HG03064 (cell line): ENCODE measurements at regions not wholly inside any gene's neighbourhood (a gene's known extent, or its start where the extent isn't known, plus 50 kb on each side); places are given as distances from the start of the nearest gene placed in this dataset.

ENCODE experiments used
- ATAC-seq: cut with Tn5 transposase; IDR thresholded peaks from one replicate; pipeline ENCODE4 v1.9.1; 2021; ENCODE audit warnings: low read depth; ENCODE audit not compliant: unreplicated experiment

- ATAC-seq: no peak
Observed at GRCh38 chr3:95394286-95394685, 1331.4 kb downstream of the NSUN3 start.

GRCh38 chr3:95399585-95399984 is 1336.7 kb downstream of the NSUN3 start:
- no peak for ATAC-seq

- ATAC-seq: no peak
Observed at GRCh38 chr3:95401693-95402092, 1338.8 kb downstream of the NSUN3 start.

GRCh38 chr3:95407709-95408463 is 1345.0 kb downstream of the NSUN3 start:
- no peak for ATAC-seq

GRCh38 chr3:95408464-95408862 is 1345.6 kb downstream of the NSUN3 start:
- no peak for ATAC-seq

GRCh38 chr3:95418251-95418650 is 1355.4 kb downstream of the NSUN3 start:
- no peak for ATAC-seq

DNA sequence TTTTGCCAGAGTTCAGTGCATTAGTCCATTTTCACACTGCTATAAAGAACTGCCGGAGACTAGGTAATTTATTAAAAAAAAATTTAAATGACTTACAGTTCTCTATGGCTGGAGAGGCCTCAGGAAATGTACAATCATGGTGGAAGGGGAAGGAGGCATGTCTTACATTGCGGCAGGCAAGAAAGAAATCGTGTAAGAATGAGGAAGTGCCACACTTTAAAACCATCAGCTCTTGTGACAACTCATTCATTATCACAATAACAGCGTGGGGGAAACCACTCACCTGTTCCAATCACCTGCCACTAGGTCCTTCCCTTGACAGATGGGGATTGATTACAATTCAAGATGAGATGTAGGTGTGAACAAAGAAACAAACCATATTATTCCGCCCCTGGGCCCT is 1361.4 kb downstream of the NSUN3 start:
- ATAC-seq: no peak

- no peak for ATAC-seq
Observed at GRCh38 chr3:95434491-95434890, 1371.6 kb downstream of the NSUN3 start.

GRCh38 chr3:95437409-95437808 is 1374.5 kb downstream of the NSUN3 start:
- ATAC-seq: no peak

DNA sequence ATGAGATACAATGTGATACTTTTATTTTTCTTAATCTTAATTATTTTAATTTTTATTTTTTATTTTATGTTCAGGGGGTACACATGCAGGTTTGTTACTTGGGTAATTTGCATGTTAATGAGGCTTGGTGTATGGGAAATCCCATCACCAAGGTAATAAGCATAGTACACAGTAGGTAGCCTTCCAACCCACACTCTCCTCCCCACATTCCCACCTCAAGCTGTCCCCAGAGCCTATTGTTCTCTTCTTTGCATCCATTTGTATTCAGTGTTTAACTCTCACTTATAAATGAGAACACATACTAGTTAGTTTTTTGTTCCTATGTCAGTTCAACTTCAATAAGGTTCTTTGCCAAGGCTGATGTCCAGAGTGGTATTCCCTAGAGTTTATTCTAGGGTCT is 1375.4 kb downstream of the NSUN3 start:
- ATAC-seq: no peak

GRCh38 chr3:95442766-95443165 is 1371.6 kb upstream of the EPHA6 start:
- ATAC-seq: no peak

GRCh38 chr3:95449841-95450240 is 1364.6 kb upstream of the EPHA6 start:
- ATAC-seq: no peak

- no peak for ATAC-seq
Observed at GRCh38 chr3:95453242-95453641, 1361.2 kb upstream of the EPHA6 start.

DNA sequence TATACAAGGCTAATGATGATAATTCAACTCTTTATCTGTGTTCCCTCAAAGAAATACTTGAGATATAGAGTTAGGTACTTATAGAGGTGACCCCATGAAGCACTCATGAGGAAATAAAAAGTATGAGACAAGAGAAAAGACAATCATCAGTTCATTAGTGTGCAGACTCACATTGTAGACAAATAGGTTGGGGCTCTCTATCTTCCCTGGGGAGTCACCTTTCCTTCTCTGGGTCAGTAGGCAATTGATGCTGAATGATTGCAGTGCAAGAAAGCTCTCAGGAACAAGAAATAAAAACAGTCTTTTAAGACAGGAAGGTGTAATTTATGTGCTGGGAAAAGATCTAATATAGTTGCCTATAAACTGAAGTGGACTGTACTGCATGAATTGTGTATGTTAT is 1357.6 kb upstream of the EPHA6 start:
- ATAC-seq: no peak

GRCh38 chr3:95459706-95460105 is 1354.7 kb upstream of the EPHA6 start:
- no peak for ATAC-seq

DNA sequence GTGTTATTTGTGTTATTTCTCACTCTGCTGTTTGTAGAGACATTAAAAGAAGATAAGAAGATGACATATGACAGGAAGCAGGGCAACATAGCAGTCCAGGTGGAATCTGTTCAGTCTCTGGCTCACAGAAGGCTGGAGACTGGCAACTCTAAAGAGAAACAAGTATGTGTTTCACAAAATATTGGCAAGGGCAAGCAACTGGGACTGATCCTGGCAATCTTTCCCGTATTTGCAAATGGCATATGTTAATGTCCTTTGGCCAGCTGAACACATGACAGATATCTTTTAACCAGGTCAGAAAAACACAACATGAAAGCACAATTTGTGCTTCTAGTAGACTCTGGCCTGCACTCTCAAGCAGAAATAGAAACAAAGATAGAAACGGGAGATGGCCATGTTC is 1354.1 kb upstream of the EPHA6 start:
- ATAC-seq: no peak

DNA sequence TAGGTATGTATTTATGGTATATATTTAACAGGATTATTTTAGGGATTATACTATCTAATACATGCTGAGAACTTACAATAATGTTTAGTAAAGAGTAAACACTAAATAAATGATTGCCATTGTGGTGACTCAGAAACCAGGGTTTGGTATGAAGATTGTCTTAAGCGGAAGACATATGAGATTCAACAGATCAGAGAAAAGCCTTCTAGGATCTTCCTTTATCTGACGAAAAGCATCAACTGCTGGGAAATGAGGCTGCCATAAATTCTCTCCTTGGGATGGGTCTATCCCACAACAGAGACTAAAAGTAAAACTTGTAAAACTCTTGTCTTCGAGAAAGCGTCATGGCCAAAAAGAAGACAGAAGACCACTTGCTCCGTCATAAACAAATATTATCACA is 1352.2 kb upstream of the EPHA6 start:
- no peak for ATAC-seq

GRCh38 chr3:95464346-95464745 is 1350.0 kb upstream of the EPHA6 start:
- no peak for ATAC-seq

DNA sequence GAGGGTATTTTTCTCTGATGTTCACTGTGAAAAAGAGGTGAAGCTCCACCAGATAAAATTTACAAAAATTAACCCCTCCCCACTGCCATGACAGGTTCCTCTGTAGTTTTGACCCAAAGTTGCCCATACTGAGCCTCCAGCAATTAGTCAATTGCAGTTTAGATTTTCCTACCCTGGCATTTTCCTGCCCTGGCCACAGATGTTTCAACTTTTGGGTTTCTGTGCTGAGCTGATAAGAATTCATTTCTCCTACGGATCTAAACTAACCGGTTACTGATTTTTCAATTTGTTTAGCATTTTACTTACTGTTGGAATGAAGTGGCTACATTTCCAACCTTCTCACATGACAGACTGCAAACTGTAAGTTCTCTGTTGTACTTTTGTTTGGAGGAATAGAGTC is 1346.1 kb upstream of the EPHA6 start:
- no peak for ATAC-seq

DNA sequence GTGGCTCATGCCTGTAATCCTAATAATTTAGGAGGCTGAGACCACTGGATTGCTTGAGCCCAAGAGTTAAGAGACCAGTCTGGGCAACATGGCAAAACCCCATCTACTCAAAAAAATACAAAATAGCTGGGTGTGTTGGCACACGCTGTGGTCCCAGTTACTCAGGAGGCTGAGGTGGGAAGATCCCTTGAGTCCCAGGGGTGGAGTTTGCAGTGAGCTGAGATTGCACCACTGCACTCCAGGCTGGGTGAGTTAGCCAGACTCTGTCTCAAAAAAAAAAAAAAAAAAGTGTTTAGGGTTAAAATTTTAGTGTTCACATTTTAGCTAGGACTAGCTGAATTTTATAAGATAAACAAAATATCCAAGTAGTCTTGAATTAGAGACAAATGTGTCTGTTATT is 1340.1 kb upstream of the EPHA6 start:
- no peak for ATAC-seq

GRCh38 chr3:95476534-95476933 is 1337.9 kb upstream of the EPHA6 start:
- no peak for ATAC-seq

GRCh38 chr3:95506174-95506573 is 1308.2 kb upstream of the EPHA6 start:
- no peak for ATAC-seq

DNA sequence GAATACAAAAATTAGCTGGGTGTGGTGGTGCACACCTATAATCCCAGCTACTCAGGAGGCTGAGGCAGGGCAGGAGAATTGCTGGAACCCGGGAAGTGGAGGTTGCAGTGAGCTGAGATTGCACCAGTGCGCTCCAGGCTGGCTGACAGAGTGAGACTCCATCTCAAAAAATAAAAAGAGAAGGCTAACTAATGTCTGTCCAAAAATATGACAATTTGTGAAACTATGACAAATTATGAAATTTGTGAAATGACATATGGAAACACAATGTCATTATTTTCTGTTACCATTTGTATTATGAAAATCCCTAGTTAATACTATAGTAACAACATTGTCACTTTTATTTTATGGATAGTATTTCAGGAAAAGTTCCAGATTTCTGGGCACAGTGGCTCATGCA is 1306.3 kb upstream of the EPHA6 start:
- no peak for ATAC-seq
